GM12891 (cell line): ENCODE measurements at regions not wholly inside any gene's neighbourhood (a gene's known extent, or its start where the extent isn't known, plus 50 kb on each side); places are given as distances from the start of the nearest gene placed in this dataset.

Source experiments
- DNase-seq: peaks from one replicate; pipeline ENCODE4 v3.0.0; 2011; ENCODE audit warnings: low spot score; ENCODE audit not compliant: insufficient read length
- FAIRE-seq: peaks from 2 replicates; lab custom pipeline; 2011; peaks lifted over from hg19 to GRCh38; lab: Jason Lieb, UNC
- PAX5 ChIP-seq: IDR thresholded peaks from 2 replicates; pipeline ENCODE4 v1.6.1; 2011; ENCODE audit warnings: low read length, moderate library complexity, mild to moderate bottlenecking; ENCODE audit not compliant: insufficient read depth, severe bottlenecking
- POLR2A ChIP-seq: IDR thresholded peaks from 2 replicates; pipeline ENCODE4 v1.6.1; 2011; ENCODE audit warnings: low read depth, low read length, control low read depth
- POLR2AphosphoS5 ChIP-seq: IDR thresholded peaks from 2 replicates; pipeline ENCODE4 v1.6.1; 2011; ENCODE audit warnings: low read depth, low read length, control low read depth
- POU2F2 ChIP-seq: IDR thresholded peaks from 2 replicates; pipeline ENCODE4 v1.6.1; 2011; ENCODE audit warnings: low read depth, mild to moderate bottlenecking, control low read depth, low read length, moderate library complexity
- SPI1 ChIP-seq: IDR thresholded peaks from 2 replicates; pipeline ENCODE4 v1.6.1; 2011; ENCODE audit warnings: low read depth, low read length, control low read depth
- TAF1 ChIP-seq: IDR thresholded peaks from 2 replicates; pipeline ENCODE4 v1.6.1; 2011; ENCODE audit warnings: low read depth, low read length, control low read depth

GRCh38 chr18:7512990-7513389 is 54.1 kb upstream of the PTPRM start:
- TF ChIP-seq TAF1: no peak
- TF ChIP-seq POLR2AphosphoS5: no peak
- TF ChIP-seq SPI1: no peak
- TF ChIP-seq POLR2A: no peak
- no peak for TF ChIP-seq POU2F2
- no peak for TF ChIP-seq PAX5
- FAIRE-seq: no peak
- no peak for DNase-seq

DNA sequence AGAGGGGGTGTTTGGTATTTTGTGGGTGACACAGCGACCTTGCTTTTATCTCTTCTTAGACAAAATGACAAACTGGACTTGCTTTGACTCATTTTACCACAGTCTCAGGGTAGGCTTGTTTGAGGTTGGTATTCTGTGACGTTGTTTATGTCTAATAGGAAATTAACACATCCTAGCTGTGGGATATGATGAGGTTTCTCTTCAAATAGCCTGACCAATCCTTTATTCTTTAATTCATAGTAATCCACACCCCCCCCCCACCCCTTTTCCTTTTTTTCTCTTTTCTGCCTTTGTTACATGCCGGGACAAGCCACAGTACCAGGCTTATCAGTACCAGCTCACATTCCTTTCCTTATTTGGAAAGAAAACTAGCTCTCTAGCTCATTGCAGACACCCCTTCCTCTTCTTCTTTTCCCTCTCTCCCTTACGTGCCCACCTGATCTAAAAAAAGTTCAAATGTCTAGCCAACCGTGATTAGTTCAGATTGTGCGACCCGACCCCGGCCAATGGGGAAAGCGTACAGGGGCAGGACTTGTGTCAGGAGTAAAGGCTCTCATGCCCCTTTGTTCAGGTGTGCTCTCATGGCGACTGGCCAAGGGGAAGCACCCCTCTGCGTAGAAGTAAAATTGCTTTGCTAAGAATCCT is 52.2 kb upstream of the PTPRM start:
- FAIRE-seq: no peak
- no peak for DNase-seq

DNA sequence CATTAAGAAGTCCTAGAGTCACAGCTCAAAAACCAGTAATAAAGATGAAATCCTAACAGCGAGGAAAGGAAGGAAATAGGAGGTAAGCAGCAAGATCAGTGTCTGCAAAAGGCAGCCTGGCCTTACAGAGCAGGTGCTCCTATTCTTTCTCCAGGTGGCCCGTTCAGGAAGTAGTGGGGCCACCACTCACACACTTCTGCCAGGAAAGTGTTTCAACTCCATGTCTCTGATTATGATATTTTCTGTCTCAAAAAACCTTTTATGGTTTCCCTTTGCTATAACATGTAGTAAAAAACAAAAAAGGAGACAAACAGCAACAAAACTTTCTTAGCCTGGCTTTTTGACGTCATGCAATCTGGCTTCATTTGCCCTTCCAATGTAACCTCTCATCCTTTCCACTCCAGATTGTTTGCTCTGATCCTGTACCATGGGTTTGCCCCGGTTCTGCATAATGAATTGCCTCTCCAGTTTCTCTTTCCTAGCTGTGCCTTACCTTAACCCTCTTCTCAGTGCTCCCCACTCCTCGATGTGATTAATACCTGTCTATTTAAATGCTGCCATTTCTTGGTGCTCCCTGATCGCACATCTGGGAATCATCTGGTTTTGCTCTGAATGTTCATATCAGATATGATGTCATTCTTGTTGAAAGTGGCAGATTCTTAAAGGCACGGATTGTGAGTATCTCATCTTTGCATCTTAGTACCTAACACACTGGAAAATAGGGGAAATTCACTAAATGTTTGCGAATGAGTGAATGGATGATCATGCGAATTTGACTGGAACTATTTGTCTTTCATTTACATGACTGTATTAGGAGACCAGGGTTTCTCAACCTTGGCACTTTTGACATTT is 50.6 kb upstream of the PTPRM start:
- TF ChIP-seq TAF1: no peak
- DNase-seq: no peak
- FAIRE-seq: no peak

More for the DNA sequence above, 52.2 kb upstream of the PTPRM start:
- no peak for TF ChIP-seq POLR2AphosphoS5
